ENCODE measurements at regions not wholly inside any gene's neighbourhood (a gene's known extent, or its start where the extent isn't known, plus 50 kb on each side); places are given as distances from the start of the nearest gene placed in this dataset.

DNA sequence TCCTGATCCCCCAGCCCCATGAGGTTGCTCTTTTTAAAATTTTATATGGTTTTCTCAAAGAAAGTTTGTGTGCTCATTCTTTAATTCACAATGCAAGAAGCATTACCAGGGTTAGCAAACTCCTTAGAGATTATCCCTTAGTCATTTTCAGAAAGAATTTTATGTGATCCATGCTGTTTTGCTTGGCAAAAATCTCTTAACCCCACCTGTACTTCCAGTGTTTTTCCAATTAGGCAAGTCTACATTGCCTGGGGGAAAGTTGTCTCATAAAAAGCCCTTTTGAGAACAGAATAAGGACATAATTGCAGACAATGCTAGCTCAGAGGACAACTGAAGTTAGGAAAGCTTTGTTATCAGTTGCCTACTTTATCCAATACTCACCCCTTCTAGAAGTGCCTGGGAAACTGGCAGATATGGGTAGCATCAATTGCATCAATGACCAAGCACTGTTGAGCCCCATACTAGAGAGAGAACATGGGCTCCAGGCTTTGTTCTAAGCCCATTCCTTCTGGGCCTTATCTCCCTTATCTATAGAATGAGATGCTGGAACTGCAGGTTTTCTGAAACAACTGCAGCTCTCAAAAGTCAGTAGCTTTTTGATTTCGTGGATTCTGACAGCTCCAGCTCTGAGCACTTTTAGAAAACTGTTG lies 265.9 kb upstream of the SPHKAP start:
- Histone ChIP-seq H3F3A (ENCODE audit: insufficient read depth, low read length) (no peaks in the 10 kb centered on the region), H3K9me2 (ENCODE audit: low read depth, low read length) (no peaks in the 10 kb centered on the region; the same call in 1 of the 2 replicates), H3K4me3 (ENCODE audit: low read depth, low read length, poor library complexity, severe bottlenecking) (no peak overlapping the region), H3K36me3 (ENCODE audit: insufficient read depth, low read length) (no peaks in the 10 kb centered on the region), H3K27ac (ENCODE audit: low read depth, low read length, poor library complexity, severe bottlenecking) (no peak overlapping the region), H4K20me1 (ENCODE audit: insufficient read depth, low read length) (no peaks in the 10 kb centered on the region), H2AFZ (ENCODE audit: low read length) (no peak overlapping the region), H3K79me2 (ENCODE audit: insufficient read depth, low read length) (no peaks in the 10 kb centered on the region), H3K4me2 (ENCODE audit: low read length) (no peak overlapping the region), H3K27me3 (ENCODE audit: insufficient read depth, low read length) (no peaks in the 10 kb centered on the region), H3K4me1 (ENCODE audit: insufficient read depth, low read length, severe bottlenecking) (no peaks in the 10 kb centered on the region), H3K9ac (ENCODE audit: low read length) (no peak overlapping the region), H3K9me3 (ENCODE audit: low read length) (no peaks in the 10 kb centered on the region)
- TF ChIP-seq EZH2 (IDR thresholded peaks at IDR 0.05; ENCODE audit: borderline replicate concordance, low read length): no peak
- TF ChIP-seq, protein P1, sequence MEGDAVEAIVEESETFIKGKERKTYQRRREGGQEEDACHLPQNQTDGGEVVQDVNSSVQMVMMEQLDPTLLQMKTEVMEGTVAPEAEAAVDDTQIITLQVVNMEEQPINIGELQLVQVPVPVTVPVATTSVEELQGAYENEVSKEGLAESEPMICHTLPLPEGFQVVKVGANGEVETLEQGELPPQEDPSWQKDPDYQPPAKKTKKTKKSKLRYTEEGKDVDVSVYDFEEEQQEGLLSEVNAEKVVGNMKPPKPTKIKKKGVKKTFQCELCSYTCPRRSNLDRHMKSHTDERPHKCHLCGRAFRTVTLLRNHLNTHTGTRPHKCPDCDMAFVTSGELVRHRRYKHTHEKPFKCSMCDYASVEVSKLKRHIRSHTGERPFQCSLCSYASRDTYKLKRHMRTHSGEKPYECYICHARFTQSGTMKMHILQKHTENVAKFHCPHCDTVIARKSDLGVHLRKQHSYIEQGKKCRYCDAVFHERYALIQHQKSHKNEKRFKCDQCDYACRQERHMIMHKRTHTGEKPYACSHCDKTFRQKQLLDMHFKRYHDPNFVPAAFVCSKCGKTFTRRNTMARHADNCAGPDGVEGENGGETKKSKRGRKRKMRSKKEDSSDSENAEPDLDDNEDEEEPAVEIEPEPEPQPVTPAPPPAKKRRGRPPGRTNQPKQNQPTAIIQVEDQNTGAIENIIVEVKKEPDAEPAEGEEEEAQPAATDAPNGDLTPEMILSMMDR (IDR thresholded peaks at IDR 0.05; ENCODE audit: low read length): no peak

DNA sequence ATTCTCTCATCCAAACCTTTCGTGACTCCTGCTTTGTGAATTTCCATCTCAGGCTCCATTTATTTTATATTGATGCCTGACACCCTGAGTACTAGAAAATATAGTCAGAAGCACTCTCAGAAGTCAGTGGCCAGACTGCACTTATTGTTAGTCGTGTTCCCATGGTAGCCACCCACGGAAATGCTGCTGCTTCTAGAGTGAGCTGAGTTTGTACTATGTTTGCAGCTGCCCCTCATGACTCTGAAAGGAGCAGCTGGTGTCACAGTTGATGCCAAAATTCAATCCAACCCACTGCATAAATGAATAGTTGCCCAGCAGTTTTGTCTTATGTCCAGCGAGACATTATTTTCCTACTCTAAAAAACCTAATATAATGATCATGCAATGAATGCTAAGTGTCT lies 265.2 kb upstream of the SPHKAP start:
- Histone ChIP-seq H3K27me3 (ENCODE audit: insufficient read depth, low read length) (no peaks in the 10 kb centered on the region), H3K79me2 (ENCODE audit: insufficient read depth, low read length) (no peaks in the 10 kb centered on the region), H3K4me3 (ENCODE audit: low read depth, low read length, poor library complexity, severe bottlenecking) (no peak overlapping the region), H3K4me1 (ENCODE audit: insufficient read depth, low read length, severe bottlenecking) (no peaks in the 10 kb centered on the region), H3K9me3 (ENCODE audit: low read length) (no peaks in the 10 kb centered on the region), H3K36me3 (ENCODE audit: insufficient read depth, low read length) (no peaks in the 10 kb centered on the region), H3K9ac (ENCODE audit: low read length) (no peak overlapping the region), H4K20me1 (ENCODE audit: insufficient read depth, low read length) (no peaks in the 10 kb centered on the region), H3F3A (ENCODE audit: insufficient read depth, low read length) (no peaks in the 10 kb centered on the region), H2AFZ (ENCODE audit: low read length) (no peak overlapping the region), H3K9me2 (ENCODE audit: low read depth, low read length) (no peaks in the 10 kb centered on the region; the same call in 1 of the 2 replicates), H3K27ac (ENCODE audit: low read depth, low read length, poor library complexity, severe bottlenecking) (no peak overlapping the region), H3K4me2 (ENCODE audit: low read length) (no peak overlapping the region)
- TF ChIP-seq, protein P1 (IDR thresholded peaks at IDR 0.05; ENCODE audit: low read length): no peak
- no peak for TF ChIP-seq EZH2 (IDR thresholded peaks at IDR 0.05; ENCODE audit: borderline replicate concordance, low read length)

DNA sequence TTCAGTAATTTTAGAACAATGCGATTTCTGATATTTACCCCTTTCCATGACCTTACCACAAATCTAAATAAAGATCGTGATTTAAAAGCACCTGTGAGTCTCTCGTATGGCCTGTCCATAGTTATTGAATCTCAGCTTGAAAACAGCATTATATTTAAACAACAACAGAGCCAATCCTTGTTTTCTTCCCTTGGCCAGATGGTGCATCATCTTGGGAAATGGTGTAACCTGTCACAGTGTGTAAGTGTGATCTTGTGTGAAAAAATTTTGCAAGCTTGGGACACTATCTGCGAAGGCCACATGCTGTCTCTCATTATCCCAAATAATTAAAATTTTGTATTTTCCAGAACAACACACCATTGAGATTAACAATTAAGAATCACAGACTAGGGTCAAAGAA lies 262.7 kb upstream of the SPHKAP start:
- H2AFZ ChIP-seq (ENCODE audit: low read length): no peak overlapping the region
- H3K79me2 ChIP-seq (ENCODE audit: insufficient read depth, low read length): no peaks in the 10 kb centered on the region
- H3K4me2 ChIP-seq (ENCODE audit: low read length): no peak overlapping the region
- H3K9me3 ChIP-seq (ENCODE audit: low read length): no peaks in the 10 kb centered on the region
- no peaks in the 10 kb centered on the region for H3F3A ChIP-seq (ENCODE audit: insufficient read depth, low read length)
- TF ChIP-seq, protein P1 (IDR thresholded peaks at IDR 0.05; ENCODE audit: low read length): no peak
- no peak for TF ChIP-seq EZH2 (IDR thresholded peaks at IDR 0.05; ENCODE audit: borderline replicate concordance, low read length)
- no peaks in the 10 kb centered on the region for H3K4me1 ChIP-seq (ENCODE audit: insufficient read depth, low read length, severe bottlenecking)
- no peaks in the 10 kb centered on the region for H3K36me3 ChIP-seq (ENCODE audit: insufficient read depth, low read length)
- H3K27me3 ChIP-seq (ENCODE audit: insufficient read depth, low read length): no peaks in the 10 kb centered on the region
- no peaks in the 10 kb centered on the region for H3K9me2 ChIP-seq (ENCODE audit: low read depth, low read length)
- no peak overlapping the region for H3K9ac ChIP-seq (ENCODE audit: low read length)
- H4K20me1 ChIP-seq (ENCODE audit: insufficient read depth, low read length): no peaks in the 10 kb centered on the region
- no peak overlapping the region for H3K27ac ChIP-seq (ENCODE audit: low read depth, low read length, poor library complexity, severe bottlenecking)
- no peak overlapping the region for H3K4me3 ChIP-seq (ENCODE audit: low read depth, low read length, poor library complexity, severe bottlenecking)
